Liver (tissue), 8 donors: ENCODE measurements at regions not wholly inside any gene's neighbourhood (a gene's known extent, or its start where the extent isn't known, plus 50 kb on each side); places are given as distances from the start of the nearest gene placed in this dataset.

Experiments used
- DNase-seq: peaks from one replicate; pipeline ENCODE4 v3.0.0-alpha.2; 2017; ENCODE audit warnings: low spot score
- H3K27ac ChIP-seq, 2 donors: one replicate each; pipeline ENCODE4 v1.7.0; 2013; ENCODE audit warnings: inconsistent platforms in 2 of 2, low read length in 2 of 2, control low read depth in 1 of 2, low read depth in 1 of 2, mild to moderate bottlenecking in 1 of 2
- H3K27me3 ChIP-seq, 4 donors: one replicate each; pipeline versions ENCODE4 v1.6.1 to v1.7.0; 2013; ENCODE audit warnings: low read length in 3 of 4, inconsistent platforms in 1 of 4, mild to moderate bottlenecking in 1 of 4, moderate library complexity in 1 of 4; ENCODE audit not compliant: control insufficient read depth in 4 of 4, insufficient read depth in 4 of 4
- H3K36me3 ChIP-seq, 4 donors: one replicate each; pipeline versions ENCODE4 v1.6.1 to v1.7.0; 2013; ENCODE audit warnings: low read length in 3 of 4, mild to moderate bottlenecking in 3 of 4, low read depth in 1 of 4, moderate library complexity in 1 of 4; ENCODE audit not compliant: control insufficient read depth in 4 of 4, insufficient read depth in 3 of 4
- H3K4me1 ChIP-seq, 4 donors: one replicate each; pipeline versions ENCODE4 v1.6.1 to v1.7.0; 2013; ENCODE audit warnings: low read length in 3 of 4, mild to moderate bottlenecking in 3 of 4, moderate library complexity in 1 of 4; ENCODE audit not compliant: control insufficient read depth in 4 of 4, insufficient read depth in 4 of 4
- H3K4me3 ChIP-seq, 3 donors: one replicate each; pipeline versions ENCODE4 v1.6.1 to v1.7.0; 2013; ENCODE audit warnings: low read length in 3 of 3, control low read depth in 1 of 3, low read depth in 1 of 3, mild to moderate bottlenecking in 1 of 3
- H3K9ac ChIP-seq, 2 donors: one replicate each; pipeline ENCODE4 v1.7.0; 2013; ENCODE audit warnings: low read length in 2 of 2, mild to moderate bottlenecking in 2 of 2, moderate library complexity in 2 of 2, control low read depth in 1 of 2, low read depth in 1 of 2
- H3K9me3 ChIP-seq, 4 donors: one replicate each; pipeline versions ENCODE4 v1.6.1 to v1.7.0; 2013; ENCODE audit warnings: low read length in 3 of 4; ENCODE audit not compliant: control insufficient read depth in 4 of 4
- ATF3 ChIP-seq: IDR thresholded peaks from 2 replicates; pipeline ENCODE4 v1.6.1; 2016; ENCODE audit warnings: antibody characterized with exemption
- FOXA2 ChIP-seq: IDR thresholded peaks from 2 replicates; pipeline ENCODE4 v1.6.1; 2016; ENCODE audit warnings: antibody characterized with exemption
- HNF4A ChIP-seq, 2 donors: conservative IDR thresholded peaks; 2 replicates each; pipeline ENCODE4 v1.6.1; 2016; ENCODE audit warnings: antibody characterized with exemption in 2 of 2, mild to moderate bottlenecking in 2 of 2
- JUND ChIP-seq, 2 donors: IDR thresholded peaks; 2 replicates each; pipeline ENCODE4 v1.6.1; 2016; ENCODE audit warnings: antibody characterized with exemption in 2 of 2
- NR2F2 ChIP-seq: IDR thresholded peaks from 2 replicates; pipeline ENCODE4 v1.6.1; 2016; ENCODE audit warnings: antibody characterized with exemption
- RAD21 ChIP-seq, 2 donors: IDR thresholded peaks; 2 replicates each; pipeline ENCODE4 v1.6.1; 2016; ENCODE audit warnings: antibody characterized with exemption in 2 of 2, mild to moderate bottlenecking in 2 of 2
- RXRA ChIP-seq, 2 donors: IDR thresholded peaks; 2 replicates each; pipeline ENCODE4 v1.6.1; 2017 to 2018; ENCODE audit warnings: antibody characterized with exemption in 2 of 2, mild to moderate bottlenecking in 1 of 2
- SP1 ChIP-seq: IDR thresholded peaks from 2 replicates; pipeline ENCODE4 v1.6.1; 2018; ENCODE audit warnings: antibody characterized with exemption, mild to moderate bottlenecking
- YY1 ChIP-seq: IDR thresholded peaks from 2 replicates; pipeline ENCODE4 v1.6.1; 2016; ENCODE audit warnings: antibody characterized with exemption, mild to moderate bottlenecking
- ZBTB33 ChIP-seq: IDR thresholded peaks from 2 replicates; pipeline ENCODE4 v1.6.1; 2016; ENCODE audit warnings: antibody characterized with exemption
- WGBS: extraction: QIAGEN DNeasy Blood & Tissue Kit; methylation state at CpG from one replicate; pipeline ENCODE4 v1.1.7; 2013; 5-methylcytosine and 5-hydroxymethylcytosine counted together
- TF ChIP-seq, protein P1 (sequence below): IDR thresholded peaks from 2 replicates; pipeline ENCODE4 v1.6.1; 2016; ENCODE audit warnings: antibody characterized with exemption
- TF ChIP-seq, protein P2 (sequence below): fragments of 150-350 bp; IDR thresholded peaks from 2 replicates; pipeline ENCODE4 v1.5.1; 2017; ENCODE audit warnings: improper control_type of control experiment, low read depth, low read length; ENCODE audit not compliant: missing input control
- TF ChIP-seq, protein P3 (sequence below): IDR thresholded peaks from 2 replicates; pipeline ENCODE4 v1.6.1; 2016; ENCODE audit warnings: antibody characterized with exemption, mild to moderate bottlenecking
- donor health status: healthy.
- donor health status: healthy.
- donor health status: healthy.
- donor health status: healthy.
- donor health status: healthy.

GRCh38 chr13:40127476-40127875 lies 472.0 kb downstream of the COG6 start:
- DNase-seq, result no peak
- no peaks in the 10 kb centered on the region for H3K36me3 ChIP-seq
- no peak for TF ChIP-seq JUND (IDR thresholded peaks at IDR 0.05)
- no peak overlapping the region for H3K9ac ChIP-seq
- no peaks in the 10 kb centered on the region for H3K4me1 ChIP-seq
- H3K27ac ChIP-seq, result no peak overlapping the region
- H3K27me3 ChIP-seq, result no peaks in the 10 kb centered on the region
- no peak overlapping the region for H3K4me3 ChIP-seq
- H3K9me3 ChIP-seq, result no peaks in the 10 kb centered on the region

DNA sequence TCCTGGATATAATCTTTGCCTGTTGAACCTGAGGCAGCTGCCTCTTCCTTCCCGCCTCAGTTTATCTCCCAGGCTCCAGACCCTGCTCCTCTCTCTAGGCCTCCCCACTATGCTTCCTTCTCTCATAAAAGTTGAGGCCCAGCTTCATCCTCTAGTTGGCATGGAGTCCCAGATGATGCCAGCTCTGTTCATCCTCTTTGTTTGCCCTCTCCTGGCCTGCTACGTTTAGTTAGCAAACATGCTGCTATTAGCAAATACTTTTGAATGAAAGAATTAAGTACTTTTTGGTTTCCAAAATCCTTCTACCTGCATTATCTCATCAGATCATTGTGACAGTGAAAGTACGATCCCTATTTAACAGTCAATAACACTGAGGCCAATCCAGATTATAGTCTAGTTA lies 472.5 kb downstream of the COG6 start:
- Histone ChIP-seq H3K4me1 (no peaks in the 10 kb centered on the region), H3K27ac (no peak overlapping the region), H3K27me3 (no peaks in the 10 kb centered on the region), H3K9me3 (no peaks in the 10 kb centered on the region), H3K9ac (no peak overlapping the region), H3K4me3 (no peak overlapping the region), H3K36me3 (no peaks in the 10 kb centered on the region)
- 59% methylated on average over 3 of the region's 3 CpGs for WGBS
- no peak for DNase-seq
- TF ChIP-seq JUND (IDR thresholded peaks at IDR 0.05) (no peak), RAD21 (IDR thresholded peaks at IDR 0.05) (no peak), FOXA2 (no peak), YY1 (no peak), ZBTB33 (no peak), SP1 (no peak), RXRA (IDR thresholded peaks at IDR 0.05) (no peak), HNF4A (conservative IDR thresholded peaks at IDR 0.05) (no peak), ATF3 (no peak), NR2F2 (no peak)
- TF ChIP-seq, protein P1, sequence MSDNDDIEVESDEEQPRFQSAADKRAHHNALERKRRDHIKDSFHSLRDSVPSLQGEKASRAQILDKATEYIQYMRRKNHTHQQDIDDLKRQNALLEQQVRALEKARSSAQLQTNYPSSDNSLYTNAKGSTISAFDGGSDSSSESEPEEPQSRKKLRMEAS, result no peak
- TF ChIP-seq, protein P2, sequence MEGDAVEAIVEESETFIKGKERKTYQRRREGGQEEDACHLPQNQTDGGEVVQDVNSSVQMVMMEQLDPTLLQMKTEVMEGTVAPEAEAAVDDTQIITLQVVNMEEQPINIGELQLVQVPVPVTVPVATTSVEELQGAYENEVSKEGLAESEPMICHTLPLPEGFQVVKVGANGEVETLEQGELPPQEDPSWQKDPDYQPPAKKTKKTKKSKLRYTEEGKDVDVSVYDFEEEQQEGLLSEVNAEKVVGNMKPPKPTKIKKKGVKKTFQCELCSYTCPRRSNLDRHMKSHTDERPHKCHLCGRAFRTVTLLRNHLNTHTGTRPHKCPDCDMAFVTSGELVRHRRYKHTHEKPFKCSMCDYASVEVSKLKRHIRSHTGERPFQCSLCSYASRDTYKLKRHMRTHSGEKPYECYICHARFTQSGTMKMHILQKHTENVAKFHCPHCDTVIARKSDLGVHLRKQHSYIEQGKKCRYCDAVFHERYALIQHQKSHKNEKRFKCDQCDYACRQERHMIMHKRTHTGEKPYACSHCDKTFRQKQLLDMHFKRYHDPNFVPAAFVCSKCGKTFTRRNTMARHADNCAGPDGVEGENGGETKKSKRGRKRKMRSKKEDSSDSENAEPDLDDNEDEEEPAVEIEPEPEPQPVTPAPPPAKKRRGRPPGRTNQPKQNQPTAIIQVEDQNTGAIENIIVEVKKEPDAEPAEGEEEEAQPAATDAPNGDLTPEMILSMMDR, result no peak
- TF ChIP-seq, protein P3, sequence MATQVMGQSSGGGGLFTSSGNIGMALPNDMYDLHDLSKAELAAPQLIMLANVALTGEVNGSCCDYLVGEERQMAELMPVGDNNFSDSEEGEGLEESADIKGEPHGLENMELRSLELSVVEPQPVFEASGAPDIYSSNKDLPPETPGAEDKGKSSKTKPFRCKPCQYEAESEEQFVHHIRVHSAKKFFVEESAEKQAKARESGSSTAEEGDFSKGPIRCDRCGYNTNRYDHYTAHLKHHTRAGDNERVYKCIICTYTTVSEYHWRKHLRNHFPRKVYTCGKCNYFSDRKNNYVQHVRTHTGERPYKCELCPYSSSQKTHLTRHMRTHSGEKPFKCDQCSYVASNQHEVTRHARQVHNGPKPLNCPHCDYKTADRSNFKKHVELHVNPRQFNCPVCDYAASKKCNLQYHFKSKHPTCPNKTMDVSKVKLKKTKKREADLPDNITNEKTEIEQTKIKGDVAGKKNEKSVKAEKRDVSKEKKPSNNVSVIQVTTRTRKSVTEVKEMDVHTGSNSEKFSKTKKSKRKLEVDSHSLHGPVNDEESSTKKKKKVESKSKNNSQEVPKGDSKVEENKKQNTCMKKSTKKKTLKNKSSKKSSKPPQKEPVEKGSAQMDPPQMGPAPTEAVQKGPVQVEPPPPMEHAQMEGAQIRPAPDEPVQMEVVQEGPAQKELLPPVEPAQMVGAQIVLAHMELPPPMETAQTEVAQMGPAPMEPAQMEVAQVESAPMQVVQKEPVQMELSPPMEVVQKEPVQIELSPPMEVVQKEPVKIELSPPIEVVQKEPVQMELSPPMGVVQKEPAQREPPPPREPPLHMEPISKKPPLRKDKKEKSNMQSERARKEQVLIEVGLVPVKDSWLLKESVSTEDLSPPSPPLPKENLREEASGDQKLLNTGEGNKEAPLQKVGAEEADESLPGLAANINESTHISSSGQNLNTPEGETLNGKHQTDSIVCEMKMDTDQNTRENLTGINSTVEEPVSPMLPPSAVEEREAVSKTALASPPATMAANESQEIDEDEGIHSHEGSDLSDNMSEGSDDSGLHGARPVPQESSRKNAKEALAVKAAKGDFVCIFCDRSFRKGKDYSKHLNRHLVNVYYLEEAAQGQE, result no peak
